PC-3 (cell line): ENCODE measurements at regions not wholly inside any gene's neighbourhood (a gene's known extent, or its start where the extent isn't known, plus 50 kb on each side); places are given as distances from the start of the nearest gene placed in this dataset.

Experiments used
- EZH2 ChIP-seq: fragments of 300-600 bp; sonication (generic); IDR thresholded peaks from one replicate; pipeline ENCODE4 v1.6.1; 2017; ENCODE audit warnings: antibody characterized with exemption, mild to moderate bottlenecking, low read length; ENCODE audit not compliant: unreplicated experiment
- TF ChIP-seq, protein P1 (sequence below): fragments of 300-600 bp; sonication (generic); conservative IDR thresholded peaks from 2 replicates; pipeline ENCODE4 v1.5.1; 2017; ENCODE audit warnings: antibody characterized with exemption, low read depth, mild to moderate bottlenecking, low read length

DNA sequence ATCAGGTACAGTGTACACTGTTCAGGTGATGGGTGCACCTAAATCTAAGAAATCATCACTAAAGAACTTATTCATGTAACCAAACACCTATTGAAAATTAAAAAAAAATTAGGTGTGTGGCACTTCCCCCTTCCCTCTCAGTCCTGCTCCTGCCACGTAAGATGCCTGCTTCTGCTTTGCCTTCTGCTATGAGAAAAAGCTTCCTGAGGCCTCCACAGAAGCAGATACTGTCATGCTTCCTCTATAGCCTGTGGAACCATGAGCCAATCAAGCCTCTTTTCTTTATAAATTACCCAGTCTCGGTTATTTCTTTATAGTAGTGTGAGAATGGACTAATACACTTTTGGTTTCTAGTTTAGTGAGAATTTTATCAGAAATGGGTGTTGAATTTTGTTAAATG is 459.8 kb upstream of the DIPK2B start:
- TF ChIP-seq, protein P1, sequence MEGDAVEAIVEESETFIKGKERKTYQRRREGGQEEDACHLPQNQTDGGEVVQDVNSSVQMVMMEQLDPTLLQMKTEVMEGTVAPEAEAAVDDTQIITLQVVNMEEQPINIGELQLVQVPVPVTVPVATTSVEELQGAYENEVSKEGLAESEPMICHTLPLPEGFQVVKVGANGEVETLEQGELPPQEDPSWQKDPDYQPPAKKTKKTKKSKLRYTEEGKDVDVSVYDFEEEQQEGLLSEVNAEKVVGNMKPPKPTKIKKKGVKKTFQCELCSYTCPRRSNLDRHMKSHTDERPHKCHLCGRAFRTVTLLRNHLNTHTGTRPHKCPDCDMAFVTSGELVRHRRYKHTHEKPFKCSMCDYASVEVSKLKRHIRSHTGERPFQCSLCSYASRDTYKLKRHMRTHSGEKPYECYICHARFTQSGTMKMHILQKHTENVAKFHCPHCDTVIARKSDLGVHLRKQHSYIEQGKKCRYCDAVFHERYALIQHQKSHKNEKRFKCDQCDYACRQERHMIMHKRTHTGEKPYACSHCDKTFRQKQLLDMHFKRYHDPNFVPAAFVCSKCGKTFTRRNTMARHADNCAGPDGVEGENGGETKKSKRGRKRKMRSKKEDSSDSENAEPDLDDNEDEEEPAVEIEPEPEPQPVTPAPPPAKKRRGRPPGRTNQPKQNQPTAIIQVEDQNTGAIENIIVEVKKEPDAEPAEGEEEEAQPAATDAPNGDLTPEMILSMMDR, result no peak
- no peak for TF ChIP-seq EZH2
